SK-N-SH (cell line): ENCODE measurements at regions not wholly inside any gene's neighbourhood (a gene's known extent, or its start where the extent isn't known, plus 50 kb on each side); places are given as distances from the start of the nearest gene placed in this dataset.

Source experiments
- POLR2AphosphoS5 ChIP-seq: IDR thresholded peaks from 2 replicates; pipeline ENCODE4 v1.6.1; 2012; ENCODE audit warnings: low read depth, low read length
- SMC3 ChIP-seq: IDR thresholded peaks from 2 replicates; pipeline ENCODE4 v1.6.1; 2012; ENCODE audit warnings: low read depth, low read length, improper control_type of control experiment
- TF ChIP-seq, protein P1 (sequence below): fragments of 200-600 bp; sonication (generic); IDR thresholded peaks from 2 replicates; pipeline ENCODE4 v1.6.1; 2017; ENCODE audit warnings: antibody characterized with exemption, mild to moderate bottlenecking, moderate library complexity

DNA sequence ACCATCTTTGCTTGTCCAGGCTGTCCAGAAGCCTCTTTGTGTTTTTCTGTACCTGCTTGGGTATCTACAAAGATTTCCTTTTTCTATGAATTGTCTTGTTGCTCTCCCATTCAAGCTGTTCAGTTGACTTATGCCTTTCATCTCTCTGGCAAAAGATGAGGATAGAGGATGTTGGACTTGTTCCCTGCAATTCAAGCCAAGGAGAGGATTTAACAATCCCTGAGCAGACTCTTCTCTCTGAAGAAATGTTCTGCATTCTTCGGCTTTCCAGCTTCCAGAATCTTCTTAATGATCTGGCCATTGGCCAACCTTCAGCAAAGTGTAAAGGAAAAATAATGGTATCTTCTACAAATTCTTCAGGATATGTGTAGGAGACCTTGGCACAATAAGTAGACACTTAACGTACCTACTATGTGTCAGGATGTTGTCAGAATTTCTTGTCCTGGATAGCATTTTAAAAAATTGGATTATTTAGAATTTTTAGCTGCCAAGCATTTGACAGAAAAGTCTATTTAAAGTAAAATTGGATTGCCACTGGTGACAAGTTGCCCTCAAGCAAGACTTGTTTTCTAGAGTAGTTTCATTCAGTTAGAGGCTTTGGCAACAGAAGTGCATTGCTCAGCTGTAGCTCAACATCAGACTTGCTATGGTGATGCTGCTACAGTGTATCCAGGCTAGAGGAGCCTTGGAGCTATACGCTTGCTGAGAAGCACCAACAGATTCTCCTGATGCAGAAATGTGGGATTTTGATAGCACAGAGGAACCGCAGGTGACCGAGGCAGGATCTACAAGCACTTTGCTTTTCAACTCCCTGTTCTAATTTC lies 455.7 kb downstream of the SUCLA2 start:
- TF ChIP-seq POLR2AphosphoS5 (no peak), SMC3 (no peak)
- TF ChIP-seq, protein P1, sequence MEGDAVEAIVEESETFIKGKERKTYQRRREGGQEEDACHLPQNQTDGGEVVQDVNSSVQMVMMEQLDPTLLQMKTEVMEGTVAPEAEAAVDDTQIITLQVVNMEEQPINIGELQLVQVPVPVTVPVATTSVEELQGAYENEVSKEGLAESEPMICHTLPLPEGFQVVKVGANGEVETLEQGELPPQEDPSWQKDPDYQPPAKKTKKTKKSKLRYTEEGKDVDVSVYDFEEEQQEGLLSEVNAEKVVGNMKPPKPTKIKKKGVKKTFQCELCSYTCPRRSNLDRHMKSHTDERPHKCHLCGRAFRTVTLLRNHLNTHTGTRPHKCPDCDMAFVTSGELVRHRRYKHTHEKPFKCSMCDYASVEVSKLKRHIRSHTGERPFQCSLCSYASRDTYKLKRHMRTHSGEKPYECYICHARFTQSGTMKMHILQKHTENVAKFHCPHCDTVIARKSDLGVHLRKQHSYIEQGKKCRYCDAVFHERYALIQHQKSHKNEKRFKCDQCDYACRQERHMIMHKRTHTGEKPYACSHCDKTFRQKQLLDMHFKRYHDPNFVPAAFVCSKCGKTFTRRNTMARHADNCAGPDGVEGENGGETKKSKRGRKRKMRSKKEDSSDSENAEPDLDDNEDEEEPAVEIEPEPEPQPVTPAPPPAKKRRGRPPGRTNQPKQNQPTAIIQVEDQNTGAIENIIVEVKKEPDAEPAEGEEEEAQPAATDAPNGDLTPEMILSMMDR, result no peak
